Neural cell (in vitro differentiated cells): ENCODE measurements at regions not wholly inside any gene's neighbourhood (a gene's known extent, or its start where the extent isn't known, plus 50 kb on each side); places are given as distances from the start of the nearest gene placed in this dataset.
"Not testable (repeated sequence)": the region's sequence is repeated elsewhere in the genome, so short reads cannot be mapped to it uniquely, and the experiment has no call there.

Experiments
- H2AFZ ChIP-seq: fragments of 200-600, 300-800 bp; sonication (generic), shearing (Covaris generic); 2 replicates; pipeline ENCODE4 v1.6.0; 2014; ENCODE audit warnings: low read depth, mild to moderate bottlenecking, antibody characterized with exemption, low read length, moderate library complexity
- H3F3A ChIP-seq: fragments of 200-600 bp; shearing (Covaris generic); 2 replicates; pipeline ENCODE4 v1.6.1; 2016; ENCODE audit warnings: mild to moderate bottlenecking, moderate library complexity, mixed read lengths, antibody characterized with exemption, low read length; ENCODE audit not compliant: insufficient read depth, poor library complexity, severe bottlenecking
- H3K27ac ChIP-seq: fragments of 200-600, 300-800 bp; sonication (generic), shearing (Covaris generic); 2 replicates; pipeline ENCODE4 v1.5.1; 2014; ENCODE audit warnings: mild to moderate bottlenecking, low read length, moderate library complexity
- H3K27me3 ChIP-seq: fragments of 300-800, 200-600 bp; sonication (generic), shearing (Covaris generic); 2 replicates; pipeline ENCODE4 v1.6.0; 2014; ENCODE audit warnings: mild to moderate bottlenecking, low read depth, low read length, moderate library complexity; ENCODE audit not compliant: insufficient read depth
- H3K36me3 ChIP-seq: fragments of 300-800, 200-600 bp; sonication (generic), shearing (Covaris generic); 2 replicates; pipeline ENCODE4 v1.5.1; 2014; ENCODE audit warnings: mild to moderate bottlenecking, antibody characterized with exemption, low read length, moderate library complexity; ENCODE audit not compliant: insufficient read depth
- H3K4me2 ChIP-seq: fragments of 300-800, 200-600 bp; sonication (generic), shearing (Covaris generic); 2 replicates; pipeline ENCODE4 v1.6.0; 2014; ENCODE audit warnings: mild to moderate bottlenecking, low read length
- H3K4me3 ChIP-seq: fragments of 300-800, 200-600 bp; sonication (generic), shearing (Covaris generic); 2 replicates; pipeline ENCODE4 v1.5.1; 2014; ENCODE audit warnings: mild to moderate bottlenecking, low read length, moderate library complexity
- H3K79me2 ChIP-seq: fragments of 200-600 bp; shearing (Covaris generic); replicated peaks from 2 replicates; pipeline ENCODE4 v1.6.0; 2014; ENCODE audit warnings: mild to moderate bottlenecking, low read length, moderate library complexity; ENCODE audit not compliant: insufficient read depth
- H3K9ac ChIP-seq: fragments of 300-800, 200-600 bp; sonication (generic), shearing (Covaris generic); 2 replicates; pipeline ENCODE4 v1.6.1; 2016; ENCODE audit warnings: mild to moderate bottlenecking, low read length, mixed read lengths
- H3K9me2 ChIP-seq: fragments of 200-600 bp; shearing (Covaris generic); 2 replicates; pipeline ENCODE4 v1.6.1; 2016; ENCODE audit warnings: mild to moderate bottlenecking, low read length, mixed read lengths; ENCODE audit not compliant: insufficient read depth
- H3K9me3 ChIP-seq: fragments of 200-600, 300-800 bp; sonication (generic), shearing (Covaris generic); 2 replicates; pipeline ENCODE4 v1.6.1; 2016; ENCODE audit warnings: mild to moderate bottlenecking, mixed run types, low read length, moderate library complexity, mixed read lengths
- H4K20me1 ChIP-seq: fragments of 200-600 bp; shearing (Covaris generic); 2 replicates; pipeline ENCODE4 v1.6.1; 2016; ENCODE audit warnings: mild to moderate bottlenecking, mixed run types; ENCODE audit not compliant: insufficient read depth
- EP300 ChIP-seq: fragments of 450-650 bp; conservative IDR thresholded peaks from 2 replicates; pipeline ENCODE4 v1.6.1; 2014; ENCODE audit warnings: antibody characterized with exemption, mild to moderate bottlenecking, moderate library complexity; ENCODE audit not compliant: poor library complexity, severe bottlenecking
- EZH2 ChIP-seq: fragments of 200-600, 300-800 bp; shearing (Covaris generic), sonication (generic); IDR thresholded peaks from 2 replicates; pipeline ENCODE4 v1.6.1; 2014; ENCODE audit warnings: antibody characterized with exemption, low read length, borderline replicate concordance, mild to moderate bottlenecking; ENCODE audit not compliant: insufficient read depth, poor library complexity, severe bottlenecking
- MXI1 ChIP-seq: fragments of 450-650 bp; conservative IDR thresholded peaks from 2 replicates; pipeline ENCODE4 v1.6.1; 2014; ENCODE audit warnings: antibody characterized with exemption, mild to moderate bottlenecking; ENCODE audit not compliant: poor library complexity, severe bottlenecking
- POLR2AphosphoS5 ChIP-seq: IDR thresholded peaks from 2 replicates; pipeline ENCODE4 v1.6.1; 2012
- RAD21 ChIP-seq: fragments of 450-650 bp; conservative IDR thresholded peaks from 2 replicates; pipeline ENCODE4 v1.6.1; 2014; ENCODE audit warnings: antibody characterized with exemption, mild to moderate bottlenecking, moderate library complexity
- SMC3 ChIP-seq: fragments of 450-650 bp; conservative IDR thresholded peaks from 2 replicates; pipeline ENCODE4 v1.6.1; 2014; ENCODE audit warnings: antibody characterized with exemption, mild to moderate bottlenecking, moderate library complexity; ENCODE audit not compliant: poor library complexity
- TAF1 ChIP-seq: IDR thresholded peaks from 2 replicates; pipeline ENCODE4 v1.6.1; 2012; ENCODE audit warnings: low read depth
- TF ChIP-seq, protein P1 (sequence below): fragments of 450-650 bp; IDR thresholded peaks from 2 replicates; pipeline ENCODE4 v1.5.1; 2014; ENCODE audit warnings: antibody characterized with exemption, mild to moderate bottlenecking, moderate library complexity; ENCODE audit not compliant: poor library complexity, severe bottlenecking
- TF ChIP-seq, protein P2 (sequence below): IDR thresholded peaks from 2 replicates; pipeline ENCODE4 v1.6.1; 2012; ENCODE audit warnings: borderline replicate concordance

DNA sequence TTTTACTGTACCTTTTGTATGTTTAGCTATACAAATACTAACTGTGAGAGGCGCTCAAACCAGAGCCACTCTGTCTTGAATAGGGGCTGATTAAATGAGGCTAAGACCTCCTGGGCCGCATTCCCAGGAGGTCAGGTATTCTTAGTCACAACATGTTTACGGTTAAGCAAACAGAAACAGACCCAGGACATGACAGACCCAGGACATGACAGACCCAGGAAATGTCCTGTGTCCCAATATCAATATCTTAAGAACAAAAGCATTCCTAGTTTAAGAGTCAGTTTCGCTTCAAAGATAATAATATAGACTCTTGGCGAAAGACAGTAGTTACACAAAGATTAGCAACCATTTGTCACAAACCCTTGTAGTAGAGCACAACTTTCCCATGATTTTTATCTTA lies 304.5 kb downstream of the CCSER2 start:
- TF ChIP-seq MXI1 (no peak), RAD21 (no peak), SMC3 (no peak), EP300 (no peak), EZH2 (no peak), POLR2AphosphoS5 (no peak), TAF1 (no peak)
- TF ChIP-seq, protein P1, sequence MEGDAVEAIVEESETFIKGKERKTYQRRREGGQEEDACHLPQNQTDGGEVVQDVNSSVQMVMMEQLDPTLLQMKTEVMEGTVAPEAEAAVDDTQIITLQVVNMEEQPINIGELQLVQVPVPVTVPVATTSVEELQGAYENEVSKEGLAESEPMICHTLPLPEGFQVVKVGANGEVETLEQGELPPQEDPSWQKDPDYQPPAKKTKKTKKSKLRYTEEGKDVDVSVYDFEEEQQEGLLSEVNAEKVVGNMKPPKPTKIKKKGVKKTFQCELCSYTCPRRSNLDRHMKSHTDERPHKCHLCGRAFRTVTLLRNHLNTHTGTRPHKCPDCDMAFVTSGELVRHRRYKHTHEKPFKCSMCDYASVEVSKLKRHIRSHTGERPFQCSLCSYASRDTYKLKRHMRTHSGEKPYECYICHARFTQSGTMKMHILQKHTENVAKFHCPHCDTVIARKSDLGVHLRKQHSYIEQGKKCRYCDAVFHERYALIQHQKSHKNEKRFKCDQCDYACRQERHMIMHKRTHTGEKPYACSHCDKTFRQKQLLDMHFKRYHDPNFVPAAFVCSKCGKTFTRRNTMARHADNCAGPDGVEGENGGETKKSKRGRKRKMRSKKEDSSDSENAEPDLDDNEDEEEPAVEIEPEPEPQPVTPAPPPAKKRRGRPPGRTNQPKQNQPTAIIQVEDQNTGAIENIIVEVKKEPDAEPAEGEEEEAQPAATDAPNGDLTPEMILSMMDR, result no peak
- TF ChIP-seq, protein P2, sequence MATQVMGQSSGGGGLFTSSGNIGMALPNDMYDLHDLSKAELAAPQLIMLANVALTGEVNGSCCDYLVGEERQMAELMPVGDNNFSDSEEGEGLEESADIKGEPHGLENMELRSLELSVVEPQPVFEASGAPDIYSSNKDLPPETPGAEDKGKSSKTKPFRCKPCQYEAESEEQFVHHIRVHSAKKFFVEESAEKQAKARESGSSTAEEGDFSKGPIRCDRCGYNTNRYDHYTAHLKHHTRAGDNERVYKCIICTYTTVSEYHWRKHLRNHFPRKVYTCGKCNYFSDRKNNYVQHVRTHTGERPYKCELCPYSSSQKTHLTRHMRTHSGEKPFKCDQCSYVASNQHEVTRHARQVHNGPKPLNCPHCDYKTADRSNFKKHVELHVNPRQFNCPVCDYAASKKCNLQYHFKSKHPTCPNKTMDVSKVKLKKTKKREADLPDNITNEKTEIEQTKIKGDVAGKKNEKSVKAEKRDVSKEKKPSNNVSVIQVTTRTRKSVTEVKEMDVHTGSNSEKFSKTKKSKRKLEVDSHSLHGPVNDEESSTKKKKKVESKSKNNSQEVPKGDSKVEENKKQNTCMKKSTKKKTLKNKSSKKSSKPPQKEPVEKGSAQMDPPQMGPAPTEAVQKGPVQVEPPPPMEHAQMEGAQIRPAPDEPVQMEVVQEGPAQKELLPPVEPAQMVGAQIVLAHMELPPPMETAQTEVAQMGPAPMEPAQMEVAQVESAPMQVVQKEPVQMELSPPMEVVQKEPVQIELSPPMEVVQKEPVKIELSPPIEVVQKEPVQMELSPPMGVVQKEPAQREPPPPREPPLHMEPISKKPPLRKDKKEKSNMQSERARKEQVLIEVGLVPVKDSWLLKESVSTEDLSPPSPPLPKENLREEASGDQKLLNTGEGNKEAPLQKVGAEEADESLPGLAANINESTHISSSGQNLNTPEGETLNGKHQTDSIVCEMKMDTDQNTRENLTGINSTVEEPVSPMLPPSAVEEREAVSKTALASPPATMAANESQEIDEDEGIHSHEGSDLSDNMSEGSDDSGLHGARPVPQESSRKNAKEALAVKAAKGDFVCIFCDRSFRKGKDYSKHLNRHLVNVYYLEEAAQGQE, result no peak
- Histone ChIP-seq H3K9me3 (no peaks in the 10 kb centered on the region), H4K20me1 (no peaks in the 10 kb centered on the region), H3K9ac (no peak overlapping the region), H3K9me2 (no peaks in the 10 kb centered on the region), H3F3A (no peaks in the 10 kb centered on the region), H3K4me3 (no peak overlapping the region), H3K4me2 (no peak overlapping the region), H3K27me3 (no peaks in the 10 kb centered on the region), H2AFZ (no peak overlapping the region), H3K36me3 (no peaks in the 10 kb centered on the region), H3K27ac (no peak overlapping the region), H3K79me2 (no peaks in the 10 kb centered on the region)

DNA sequence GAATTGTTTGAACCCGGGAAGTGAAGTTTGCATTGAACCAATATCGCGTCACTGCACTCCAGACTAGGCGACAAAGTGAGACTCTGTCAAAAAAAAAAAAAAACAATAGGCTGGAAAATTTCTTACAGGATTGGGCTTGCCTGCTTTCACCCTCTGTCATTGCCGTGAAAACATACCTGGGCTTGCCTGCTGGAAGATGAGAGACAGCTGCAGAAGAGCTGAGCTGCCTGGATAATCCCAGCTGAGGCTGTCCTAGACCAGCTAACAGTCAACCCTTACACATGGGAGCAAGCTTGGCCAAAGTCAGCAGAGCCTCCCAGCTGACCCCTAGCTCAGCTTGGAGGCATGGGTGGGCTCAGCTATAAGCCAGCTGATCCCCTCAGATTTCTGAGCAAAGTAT lies 306.2 kb downstream of the CCSER2 start:
- Histone ChIP-seq H3K9me3 (no peaks in the 10 kb centered on the region), H3F3A (no peaks in the 10 kb centered on the region), H3K9ac (no peak overlapping the region), H3K27me3 (no peaks in the 10 kb centered on the region), H2AFZ (no peak overlapping the region), H3K9me2 (no peaks in the 10 kb centered on the region), H3K4me2 (no peak overlapping the region), H3K27ac (no peak overlapping the region), H4K20me1 (no peaks in the 10 kb centered on the region), H3K36me3 (no peaks in the 10 kb centered on the region), H3K4me3 (no peak overlapping the region), H3K79me2 (no peaks in the 10 kb centered on the region)
- TF ChIP-seq, protein P1, result no peak
- TF ChIP-seq, protein P2, result no peak
- TF ChIP-seq EZH2, result no peak
- TF ChIP-seq RAD21, result no peak
- TF ChIP-seq SMC3, result no peak
- TF ChIP-seq EP300, result no peak
- no peak for TF ChIP-seq MXI1
- TF ChIP-seq TAF1, result no peak
- no peak for TF ChIP-seq POLR2AphosphoS5

DNA sequence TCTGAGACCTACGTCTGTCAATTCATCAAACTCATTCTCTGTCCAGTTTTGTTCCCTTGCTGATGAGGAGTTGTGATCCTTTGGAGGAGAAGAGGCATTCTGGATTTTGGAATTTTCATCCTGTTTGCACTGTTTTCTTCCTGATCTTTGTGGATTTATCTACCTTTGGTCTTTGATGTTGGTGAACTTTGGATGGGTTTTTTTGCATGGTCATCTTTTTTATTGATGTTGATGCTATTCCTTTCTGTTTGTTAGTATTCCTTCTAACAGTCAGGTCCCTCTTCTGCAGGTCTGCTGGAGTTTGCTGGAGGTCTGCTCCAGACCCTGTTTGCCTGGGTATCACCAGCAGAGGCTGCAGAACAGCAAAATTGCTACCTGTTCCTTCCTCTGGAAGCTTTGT lies 322.2 kb downstream of the CCSER2 start:
- H3K4me2 ChIP-seq, H3K27me3 ChIP-seq, H3K36me3 ChIP-seq, H3K27ac ChIP-seq, H3K9ac ChIP-seq, H3K9me3 ChIP-seq, H4K20me1 ChIP-seq, H3K79me2 ChIP-seq, H2AFZ ChIP-seq, H3F3A ChIP-seq, H3K4me3 ChIP-seq, H3K9me2 ChIP-seq: not testable (repeated sequence)
